Neural cell (in vitro differentiated cells): ENCODE measurements at regions not wholly inside any gene's neighbourhood (a gene's known extent, or its start where the extent isn't known, plus 50 kb on each side); places are given as distances from the start of the nearest gene placed in this dataset.

Source experiments
- POLR2AphosphoS5 ChIP-seq: IDR thresholded peaks from 2 replicates; pipeline ENCODE4 v1.6.1; 2012
- SMC3 ChIP-seq: fragments of 450-650 bp; conservative IDR thresholded peaks from 2 replicates; pipeline ENCODE4 v1.6.1; 2014; ENCODE audit warnings: antibody characterized with exemption, mild to moderate bottlenecking, moderate library complexity; ENCODE audit not compliant: poor library complexity

DNA sequence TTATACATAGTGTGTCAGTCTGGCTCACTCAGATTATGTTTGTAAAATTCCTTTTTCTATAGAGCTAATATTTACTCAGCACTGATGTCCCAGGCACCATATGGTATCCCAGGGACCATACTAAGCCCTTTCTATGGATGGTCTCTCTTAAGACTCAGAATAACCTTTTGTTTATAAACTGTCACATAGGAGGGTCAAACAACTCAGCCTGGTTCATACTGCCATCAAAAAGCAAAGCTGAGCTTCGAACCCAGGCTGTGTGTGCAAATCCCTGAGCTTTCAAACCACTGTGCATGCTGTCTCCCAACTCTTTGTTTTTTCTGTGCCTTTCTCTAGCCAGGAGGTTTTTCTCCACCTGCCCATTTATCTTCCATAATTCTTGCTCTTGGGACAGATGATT, 135.6 kb upstream of the ARHGAP5 start:
- TF ChIP-seq SMC3 (no peak), POLR2AphosphoS5 (no peak)
